ENCODE measurements at regions not wholly inside any gene's neighbourhood (a gene's known extent, or its start where the extent isn't known, plus 50 kb on each side); places are given as distances from the start of the nearest gene placed in this dataset.

- intact Hi-C loops (cut with micrococcal nuclease): no loop called here
- no TSS peak for BruUV-seq (replicated peaks)
- CTCF ChIA-PET: interaction anchor here (1.7 kb wide), 1 partner anchor 10 kb away, joined by 4 read pairs; no protein-coding TSS in a partner anchor
- Histone ChIP-seq H3K4me1 (ENCODE audit: control insufficient read depth, extremely low read depth, insufficient read depth, low read length) (no peaks in the 10 kb centered on the region), H3K27me3 (ENCODE audit: control insufficient read depth in 2 of 2, insufficient read depth in 2 of 2, low read length in 2 of 2) (peaks cover 0 to 5% of the 10 kb centered on the region in 2 experiments), H3K9ac (replicated peaks; ENCODE audit: extremely low read depth, insufficient read depth, low read length) (no peak overlapping the region), H3K36me3 (ENCODE audit: control insufficient read depth in 2 of 2, extremely low read depth in 1 of 2, insufficient read depth in 2 of 2, low read length in 2 of 2) (no peaks in the 10 kb centered on the region), H2AFZ (ENCODE audit: low read depth, low read length) (no peak overlapping the region), H3K4me2 (ENCODE audit: insufficient read depth, low read length) (no peak overlapping the region), H3K9me1 (replicated peaks; ENCODE audit: control insufficient read depth, extremely low read depth, insufficient read depth, low read length) (no peaks in the 10 kb centered on the region), H3K27ac (ENCODE audit: insufficient read depth, low read depth, low read length) (no peak overlapping the region), H3K79me2 (ENCODE audit: control insufficient read depth, insufficient read depth, low read length) (no peaks in the 10 kb centered on the region), H4K20me1 (replicated peaks; ENCODE audit: control insufficient read depth, extremely low read depth, insufficient read depth, low read length) (no peaks in the 10 kb centered on the region), H3K4me3 (replicated peaks in 1 of 3; ENCODE audit: insufficient read depth in 1 of 3, low read depth in 1 of 3, low read length in 3 of 3) (no peak overlapping the region), H3K9me3 (replicated peaks; ENCODE audit: control insufficient read depth, insufficient read depth, low read length) (no peaks in the 10 kb centered on the region)
- TF ChIP-seq, protein P1, sequence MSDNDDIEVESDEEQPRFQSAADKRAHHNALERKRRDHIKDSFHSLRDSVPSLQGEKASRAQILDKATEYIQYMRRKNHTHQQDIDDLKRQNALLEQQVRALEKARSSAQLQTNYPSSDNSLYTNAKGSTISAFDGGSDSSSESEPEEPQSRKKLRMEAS (IDR thresholded peaks at IDR 0.05; ENCODE audit: insufficient read depth, insufficient read length): no peak
- TF ChIP-seq POLR2AphosphoS5 (IDR thresholded peaks at IDR 0.05; ENCODE audit: insufficient read depth, low read depth, low read length) (no peak), CTCF (IDR thresholded peaks at IDR 0.05; ENCODE audit: extremely low read depth in 1 of 2, insufficient read depth in 1 of 2, low read depth in 1 of 2, low read length in 2 of 2) (no peak), JUN (IDR thresholded peaks at IDR 0.05; ENCODE audit: borderline replicate concordance, insufficient read depth, insufficient read length, low read depth) (no peak), GATA2 (IDR thresholded peaks at IDR 0.05; ENCODE audit: insufficient read depth, insufficient read length, low read depth, low read length) (no peak), MYC (IDR thresholded peaks at IDR 0.05; ENCODE audit: low read depth, low read length) (no peak), FOS (IDR thresholded peaks at IDR 0.05; ENCODE audit: borderline replicate concordance, insufficient read depth, low read length) (no peak), POLR2A (IDR thresholded peaks at IDR 0.05; ENCODE audit: low read depth, low read length) (no peak), EZH2 (IDR thresholded peaks at IDR 0.05; ENCODE audit: borderline replicate concordance, low read depth, low read length, severe bottlenecking) (no peak)
- POLR2A ChIA-PET: no interaction called here
- dilution Hi-C loops (cut with MboI; ENCODE audit: extremely low pct_ligation_motif_present, low sequenced_read_pairs): no loop called here
- DNase-seq (ENCODE audit: low read depth, low spot score) (no peak), FAIRE-seq (no peak)
Measured at GRCh38 chr6:112401083-112401482, 54.0 kb downstream of the RFPL4B start.

Measured in endothelial cell of umbilical vein (primary cell).